Activated CD8-positive, alpha-beta memory T cell treated with anti-CD3 and anti-CD28 coated beads, Interleukin-2, amount 10 ng/mL, durations not matched to agents 7 days and 5 days (primary cell): ENCODE measurements at regions not wholly inside any gene's neighbourhood (a gene's known extent, or its start where the extent isn't known, plus 50 kb on each side); places are given as distances from the start of the nearest gene placed in this dataset.
"Not testable (repeated sequence)": the region's sequence is repeated elsewhere in the genome, so short reads cannot be mapped to it uniquely, and the experiment has no call there.

ENCODE experiments used
- ATAC-seq: fragments of 150-1000 bp; cut with Tn5 transposase; one replicate; pipeline ENCODE4 v1.10.0; 2021; ENCODE audit warnings: moderate library complexity
- CTCF ChIA-PET: fragments of 350-600 bp; sonication (Branson Sonifier 250); formaldehyde crosslinking; loops from one replicate; lab custom pipeline; 2021; ENCODE audit warnings: antibody characterized with exemption; lab: Charles Lee
- DNase-seq: peaks from one replicate; pipeline ENCODE4 v3.0.0-alpha.2; 2020
- H3K27ac Mint-ChIP-seq: one replicate; pipeline ENCODE4 v1.8.0; 2021; ENCODE audit warnings: mild to moderate bottlenecking, mixed read lengths
- H3K27me3 Mint-ChIP-seq: one replicate; pipeline ENCODE4 v1.8.0; 2021; ENCODE audit warnings: mixed read lengths
- H3K36me3 Mint-ChIP-seq: one replicate; pipeline ENCODE4 v1.8.0; 2021; ENCODE audit warnings: mild to moderate bottlenecking, mixed read lengths
- H3K4me1 Mint-ChIP-seq: one replicate; pipeline ENCODE4 v1.8.0; 2021; ENCODE audit warnings: mixed read lengths
- H3K4me3 Mint-ChIP-seq: one replicate; pipeline ENCODE4 v1.8.0; 2021; ENCODE audit warnings: mild to moderate bottlenecking, moderate library complexity, mixed read lengths
- H3K9me3 Mint-ChIP-seq: one replicate; pipeline ENCODE4 v1.8.0; 2022; ENCODE audit warnings: low read depth, mixed read lengths

DNA sequence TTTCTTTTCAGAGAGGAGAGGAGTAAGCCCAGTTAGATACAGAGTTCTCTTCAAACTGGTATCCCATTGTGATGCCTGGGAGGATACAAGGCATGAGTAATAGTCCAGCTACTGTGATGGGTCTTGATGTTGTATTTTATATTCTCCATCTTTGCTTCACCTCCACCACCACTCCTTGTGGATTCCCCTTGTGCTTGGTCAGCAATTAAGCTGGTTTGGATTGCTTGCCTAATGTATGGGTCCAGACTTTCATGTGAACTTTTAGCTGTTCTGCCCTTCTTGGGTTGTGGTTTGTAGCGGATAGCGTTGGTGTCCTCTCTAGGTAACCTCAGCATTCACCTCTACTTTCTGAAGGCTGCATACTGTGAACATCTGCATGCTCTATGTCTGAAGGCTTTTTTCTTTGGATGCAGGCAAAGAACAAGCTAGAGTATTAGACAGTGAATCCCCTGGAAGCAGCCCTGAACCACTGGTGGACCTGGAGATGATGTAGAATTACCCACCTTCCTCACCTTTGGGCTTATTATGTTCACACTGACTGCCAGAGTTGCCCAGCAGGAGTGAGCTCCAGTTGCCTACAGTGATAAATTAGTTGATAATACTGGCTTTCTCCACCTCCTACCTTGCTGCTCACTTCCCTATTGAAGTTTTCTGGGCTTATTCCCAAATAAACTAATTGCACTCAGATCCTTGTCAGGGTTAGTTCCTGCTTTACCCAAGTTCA lies 126.5 kb upstream of the MTPN start:
- Mint-ChIP-seq H3K9me3 (peaks cover 11% of the 10 kb centered on the region), H3K27ac (no peak overlapping the region), H3K36me3 (peaks cover 2% of the 10 kb centered on the region), H3K27me3 (no peaks in the 10 kb centered on the region), H3K4me1 (no peaks in the 10 kb centered on the region), H3K4me3 (no peak overlapping the region)
- DNase-seq (no peak), ATAC-seq (no peak)
- CTCF ChIA-PET: interaction anchor here (0.8 kb wide), 1 partner anchor 11 kb away, joined by 3 read pairs; no protein-coding TSS in a partner anchor

DNA sequence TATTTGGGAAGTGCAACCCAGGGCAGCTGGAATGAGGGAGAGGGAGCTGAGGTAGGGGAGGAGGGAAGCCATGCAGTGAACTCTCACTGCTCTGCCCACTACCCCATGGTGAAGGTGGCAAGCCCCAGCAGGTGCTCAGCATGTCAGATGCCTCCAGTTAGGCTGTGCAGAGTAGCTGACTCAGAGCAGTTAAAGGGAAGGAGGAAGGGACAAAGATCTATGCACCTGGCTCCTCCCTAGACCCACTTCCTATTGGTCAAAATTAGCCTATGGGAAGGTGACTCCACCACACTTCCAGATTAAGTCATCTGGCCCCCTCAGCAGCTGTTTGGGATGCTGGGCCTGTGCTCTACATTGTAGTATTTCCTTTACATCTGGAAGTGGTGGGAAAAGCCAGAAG lies 125.7 kb upstream of the MTPN start:
- CTCF ChIA-PET: no interaction called here
- Mint-ChIP-seq H3K9me3 (peaks cover 8% of the 10 kb centered on the region), H3K4me3 (no peak overlapping the region), H3K27ac (no peak overlapping the region), H3K4me1 (no peaks in the 10 kb centered on the region), H3K36me3 (peaks cover 2% of the 10 kb centered on the region), H3K27me3 (no peaks in the 10 kb centered on the region)
- DNase-seq: no peak
- ATAC-seq: no peak

DNA sequence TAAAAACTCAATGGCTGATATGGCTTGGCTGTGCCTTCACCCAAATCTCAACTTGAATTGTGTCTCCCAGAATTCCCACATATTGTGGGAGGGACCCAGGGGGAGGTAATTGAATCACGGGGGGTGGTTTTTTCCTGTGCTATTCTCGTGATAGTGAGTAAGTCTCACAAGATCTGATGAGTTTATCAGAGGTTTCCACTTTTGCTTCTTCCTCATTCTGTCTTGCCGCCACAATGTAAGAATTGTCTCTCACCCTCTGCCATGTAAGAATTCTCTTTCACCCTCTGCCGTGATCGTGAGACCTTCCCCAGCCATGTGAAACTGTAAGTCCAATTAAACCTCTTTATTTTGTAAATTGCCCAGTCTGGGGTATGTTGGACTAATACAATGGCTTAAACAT lies 115.6 kb upstream of the MTPN start:
- H3K36me3 Mint-ChIP-seq, H3K4me3 Mint-ChIP-seq, H3K27me3 Mint-ChIP-seq, H3K27ac Mint-ChIP-seq, H3K9me3 Mint-ChIP-seq, CTCF ChIA-PET, DNase-seq, ATAC-seq, H3K4me1 Mint-ChIP-seq: not testable (repeated sequence)

DNA sequence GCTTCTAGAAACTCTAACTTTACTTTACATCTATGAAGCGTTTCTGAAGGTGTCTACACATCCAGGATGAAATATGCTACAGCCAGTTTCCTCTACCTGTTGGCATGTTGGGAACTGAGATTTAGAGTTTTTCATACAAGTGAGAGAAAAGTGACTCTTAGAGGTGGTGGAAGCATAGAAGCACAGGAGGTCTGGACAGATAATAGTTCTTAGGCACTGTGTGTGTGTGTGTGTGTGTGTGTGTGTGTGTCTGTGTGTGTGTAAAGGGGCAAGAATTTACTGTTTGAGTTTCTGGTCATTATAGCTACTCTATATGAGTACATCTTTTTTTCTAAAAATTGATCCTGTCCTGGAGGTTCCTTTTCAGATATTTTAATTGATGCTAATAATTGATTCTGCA lies 110.7 kb upstream of the MTPN start:
- Mint-ChIP-seq H3K9me3 (peaks cover 5% of the 10 kb centered on the region), H3K27ac (no peak overlapping the region), H3K36me3 (no peaks in the 10 kb centered on the region), H3K4me1 (no peaks in the 10 kb centered on the region), H3K27me3 (no peaks in the 10 kb centered on the region), H3K4me3 (no peak overlapping the region)
- no peak for DNase-seq
- CTCF ChIA-PET: no interaction called here
- no peak for ATAC-seq

DNA sequence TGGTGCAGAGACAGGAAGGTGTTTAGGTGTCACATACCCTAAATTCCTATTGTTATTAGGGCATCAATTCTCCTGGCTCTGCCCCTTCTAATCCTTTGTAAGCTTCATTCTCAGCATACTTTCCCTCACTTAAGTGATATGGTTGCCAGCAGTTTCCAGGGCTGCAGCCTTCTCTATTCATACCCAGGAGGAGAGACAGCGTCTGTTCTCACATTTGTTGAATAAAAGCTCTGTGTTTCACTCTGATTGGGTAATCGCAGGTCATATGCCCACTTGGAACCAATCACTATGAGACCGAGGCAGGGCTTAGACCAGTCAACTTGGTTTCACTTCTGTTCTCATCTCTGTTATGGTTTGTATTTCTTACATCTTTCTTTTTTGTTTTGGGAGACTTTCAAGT lies 109.6 kb upstream of the MTPN start:
- no peaks in the 10 kb centered on the region for H3K27me3 Mint-ChIP-seq
- no peaks in the 10 kb centered on the region for H3K36me3 Mint-ChIP-seq
- H3K9me3 Mint-ChIP-seq: peaks cover 5% of the 10 kb centered on the region
- ATAC-seq (peak; percentile 71), DNase-seq (peak; percentile 46)
- peak overlapping the region; percentile 31 for H3K4me3 Mint-ChIP-seq
- CTCF ChIA-PET: no interaction called here
- H3K27ac Mint-ChIP-seq: no peak overlapping the region
- no peaks in the 10 kb centered on the region for H3K4me1 Mint-ChIP-seq

DNA sequence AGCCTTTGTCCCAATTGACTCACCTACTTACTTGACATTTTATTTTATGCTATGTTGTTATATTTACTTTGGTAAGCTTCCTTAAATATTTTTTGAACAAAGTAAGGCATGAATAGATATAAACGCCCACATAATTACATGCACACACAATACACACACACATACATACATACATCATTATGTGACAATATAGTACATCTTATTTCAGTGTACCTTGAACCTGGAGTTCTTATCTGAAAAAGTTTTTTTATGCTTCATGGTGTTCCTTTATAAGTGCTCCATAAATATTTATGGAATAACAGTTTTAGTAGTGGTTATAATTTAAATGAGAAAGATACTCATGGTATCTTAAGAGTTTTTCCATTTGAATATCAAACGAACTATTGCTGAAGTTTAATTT lies 102.8 kb upstream of the MTPN start:
- Mint-ChIP-seq H3K27ac (no peak overlapping the region), H3K27me3 (no peaks in the 10 kb centered on the region), H3K9me3 (no peaks in the 10 kb centered on the region), H3K4me1 (no peaks in the 10 kb centered on the region), H3K4me3 (no peak overlapping the region), H3K36me3 (no peaks in the 10 kb centered on the region)
- DNase-seq: no peak
- CTCF ChIA-PET: no interaction called here
- ATAC-seq: no peak

DNA sequence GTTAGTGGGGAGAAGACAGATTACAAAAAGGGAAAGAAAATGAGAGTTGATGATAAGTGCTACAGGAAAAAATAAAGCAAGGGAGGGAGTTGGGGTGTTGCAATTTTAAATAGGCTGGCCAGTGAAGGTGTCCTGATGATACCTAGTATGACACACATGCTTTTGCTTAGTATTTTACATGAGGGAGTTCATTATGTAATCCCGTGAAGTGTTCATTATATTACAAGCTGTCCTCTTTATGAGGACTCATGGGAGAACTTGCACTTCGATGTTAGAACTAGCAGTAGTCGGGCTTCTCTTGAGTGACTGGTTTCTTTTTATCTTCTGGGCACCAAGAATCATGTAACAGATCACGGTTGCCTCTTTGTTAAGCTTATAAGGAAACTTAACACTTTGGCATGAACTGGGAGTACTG lies 102.3 kb upstream of the MTPN start:
- H3K4me1 Mint-ChIP-seq: no peaks in the 10 kb centered on the region
- no peak overlapping the region for H3K4me3 Mint-ChIP-seq
- no peak for DNase-seq
- no peaks in the 10 kb centered on the region for H3K9me3 Mint-ChIP-seq
- no peaks in the 10 kb centered on the region for H3K36me3 Mint-ChIP-seq
- ATAC-seq: no peak
- no peak overlapping the region for H3K27ac Mint-ChIP-seq
- no peaks in the 10 kb centered on the region for H3K27me3 Mint-ChIP-seq
- CTCF ChIA-PET: no interaction called here

DNA sequence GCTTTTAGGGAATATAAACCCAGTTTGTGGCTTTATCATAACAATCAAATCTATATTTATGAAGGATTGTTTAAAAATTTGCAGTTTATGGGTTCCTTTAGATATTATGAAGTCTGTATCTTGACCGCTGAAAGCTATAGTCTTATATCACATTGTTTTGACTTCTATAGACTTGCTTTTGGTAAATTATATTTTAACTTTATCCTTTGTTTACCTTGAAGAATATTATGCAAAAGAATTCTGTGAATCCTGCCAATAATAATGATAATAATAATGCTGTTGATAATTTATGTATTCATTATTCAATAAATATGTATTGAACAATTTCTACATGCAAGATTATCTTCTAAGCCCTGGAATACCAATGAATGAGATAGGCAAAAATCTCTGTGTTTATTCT lies 101.9 kb upstream of the MTPN start:
- no peaks in the 10 kb centered on the region for H3K36me3 Mint-ChIP-seq
- no peaks in the 10 kb centered on the region for H3K9me3 Mint-ChIP-seq
- CTCF ChIA-PET: no interaction called here
- H3K4me1 Mint-ChIP-seq: no peaks in the 10 kb centered on the region
- H3K4me3 Mint-ChIP-seq: no peak overlapping the region
- ATAC-seq (no peak), DNase-seq (no peak)
- H3K27ac Mint-ChIP-seq: no peak overlapping the region
- no peaks in the 10 kb centered on the region for H3K27me3 Mint-ChIP-seq

DNA sequence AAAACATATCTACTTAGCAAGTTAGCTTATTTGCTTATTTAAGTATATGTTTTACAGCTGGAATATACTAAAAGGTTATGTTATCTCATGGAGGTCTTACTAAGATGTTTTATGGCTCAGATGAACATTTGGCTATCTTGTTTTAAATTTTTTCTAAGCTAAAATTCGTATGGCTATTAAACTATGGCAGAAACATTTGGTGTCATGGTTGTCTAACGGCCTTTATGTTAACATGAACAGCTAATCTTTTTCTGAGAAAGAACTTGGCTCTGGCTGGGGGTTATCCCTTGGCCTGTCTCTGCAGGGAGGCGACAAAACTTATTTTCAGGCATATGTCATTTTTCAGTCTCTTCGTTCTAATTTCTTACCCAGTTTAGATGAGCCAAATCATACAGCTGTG lies 101.5 kb upstream of the MTPN start:
- Mint-ChIP-seq H3K4me3 (no peak overlapping the region), H3K4me1 (no peaks in the 10 kb centered on the region), H3K36me3 (no peaks in the 10 kb centered on the region), H3K27me3 (no peaks in the 10 kb centered on the region), H3K9me3 (no peaks in the 10 kb centered on the region), H3K27ac (no peak overlapping the region)
- ATAC-seq (no peak), DNase-seq (no peak)
- CTCF ChIA-PET: no interaction called here

DNA sequence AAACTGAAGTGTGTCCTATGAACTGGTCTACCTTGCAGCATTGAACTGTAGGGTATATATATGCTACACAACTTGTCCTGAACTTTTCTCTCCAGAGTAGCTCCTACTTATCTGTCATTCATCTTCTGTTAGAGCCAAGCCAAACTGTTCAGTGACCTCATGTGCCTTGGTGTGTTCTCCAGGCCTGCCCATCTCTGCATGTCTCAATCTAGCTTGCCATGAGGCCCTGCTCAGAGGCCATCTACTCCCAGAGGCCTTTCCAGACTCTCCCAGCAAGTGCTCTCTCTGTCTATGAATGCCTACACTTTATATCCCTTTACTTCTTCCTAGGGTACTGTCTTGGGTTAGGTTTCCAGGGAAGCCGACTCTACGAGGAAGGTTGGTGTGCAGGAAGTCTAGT lies 99.8 kb upstream of the MTPN start:
- H3K9me3 Mint-ChIP-seq: no peaks in the 10 kb centered on the region
- no peaks in the 10 kb centered on the region for H3K4me1 Mint-ChIP-seq
- ATAC-seq (no peak), DNase-seq (no peak)
- H3K4me3 Mint-ChIP-seq: no peak overlapping the region
- H3K36me3 Mint-ChIP-seq: no peaks in the 10 kb centered on the region
- H3K27ac Mint-ChIP-seq: no peak overlapping the region
- CTCF ChIA-PET: no interaction called here
- H3K27me3 Mint-ChIP-seq: no peaks in the 10 kb centered on the region

DNA sequence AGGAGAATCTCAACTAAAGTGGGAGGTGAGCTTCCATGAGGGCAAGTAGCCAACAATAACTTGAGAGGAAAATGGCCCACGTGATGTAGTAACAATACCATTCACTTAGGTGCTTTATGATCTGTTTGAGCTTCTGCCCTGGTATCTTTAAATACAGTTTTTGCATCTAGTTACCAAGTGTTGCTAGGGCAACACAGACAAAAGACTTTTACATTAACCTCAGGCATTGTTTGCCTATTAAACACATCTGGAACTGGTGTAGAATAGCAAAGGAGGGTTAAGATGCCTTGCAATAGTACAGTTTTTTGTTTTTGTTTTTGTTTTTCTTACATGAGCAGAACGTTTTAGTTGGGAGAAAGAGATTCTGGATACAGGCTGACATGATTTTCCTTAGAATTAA lies 97.7 kb upstream of the MTPN start:
- Mint-ChIP-seq H3K27ac (no peak overlapping the region), H3K9me3 (no peaks in the 10 kb centered on the region), H3K4me3 (no peak overlapping the region)

DNA sequence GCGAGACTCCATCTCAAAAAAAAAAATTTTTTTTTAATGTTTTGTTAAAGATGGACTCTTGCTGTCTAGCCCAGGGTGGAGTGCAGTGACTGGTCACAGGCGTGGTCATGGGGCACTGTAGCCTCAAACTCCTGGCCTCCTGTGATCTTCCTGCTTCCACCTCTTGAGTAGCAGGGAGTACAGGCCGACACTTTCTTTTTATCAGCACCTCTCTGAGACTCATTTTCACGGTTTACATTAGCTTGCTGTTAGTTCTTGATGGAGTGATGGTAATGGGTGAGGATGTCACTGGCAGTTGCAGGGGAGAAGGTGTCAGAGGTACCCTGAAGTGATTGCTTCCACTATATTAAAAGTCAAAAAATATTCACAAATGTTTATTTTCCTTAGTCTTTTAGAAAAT lies 95.3 kb upstream of the MTPN start:
- CTCF ChIA-PET: no interaction called here
- H3K9me3 Mint-ChIP-seq: no peaks in the 10 kb centered on the region
- H3K4me3 Mint-ChIP-seq: no peak overlapping the region

More for the DNA sequence above, 97.7 kb upstream of the MTPN start:
- CTCF ChIA-PET: no interaction called here
- no peak for DNase-seq
- Mint-ChIP-seq H3K27me3 (no peaks in the 10 kb centered on the region), H3K36me3 (no peaks in the 10 kb centered on the region), H3K4me1 (no peaks in the 10 kb centered on the region)
- no peak for ATAC-seq

DNA sequence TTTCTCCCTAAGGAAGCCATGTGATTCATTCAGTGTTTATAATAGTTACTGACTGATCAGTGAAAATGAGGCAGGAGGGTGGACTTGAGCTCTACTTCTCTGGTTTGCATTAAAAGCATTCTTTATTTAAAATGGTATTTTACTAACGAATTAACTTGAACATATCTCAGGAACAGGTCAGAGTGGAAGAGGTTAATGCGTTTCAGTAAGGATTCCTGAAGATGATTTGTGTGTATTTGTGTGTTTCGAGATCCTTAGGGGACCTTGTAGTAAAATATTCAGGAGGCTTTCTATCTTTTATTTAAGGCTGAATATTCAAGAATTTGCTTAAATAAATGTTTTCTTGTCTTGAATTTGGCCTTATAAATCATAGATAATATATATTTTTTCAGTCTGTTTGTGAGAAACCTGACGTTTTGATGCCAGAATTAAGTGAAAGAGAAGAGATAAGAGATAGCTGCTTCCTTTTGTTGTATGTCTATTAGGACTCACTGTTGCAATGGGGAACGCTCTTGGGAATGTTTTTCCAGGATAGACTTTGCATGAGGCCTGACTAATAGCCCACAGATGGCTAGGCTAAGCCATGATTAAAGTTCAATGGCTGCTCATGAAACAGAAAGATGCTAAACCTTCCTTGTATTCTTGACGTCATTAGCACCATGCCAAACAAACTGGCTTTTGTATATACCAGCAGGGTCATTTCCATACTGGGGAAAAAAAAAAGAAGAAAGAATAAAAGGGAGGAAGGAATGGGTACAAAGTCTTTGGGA lies 93.8 kb upstream of the MTPN start:
- H3K27ac Mint-ChIP-seq: no peak overlapping the region
- peaks cover 2% of the 10 kb centered on the region for H3K9me3 Mint-ChIP-seq
- H3K4me3 Mint-ChIP-seq: no peak overlapping the region
- CTCF ChIA-PET: no interaction called here
- H3K4me1 Mint-ChIP-seq: no peaks in the 10 kb centered on the region
- H3K27me3 Mint-ChIP-seq: no peaks in the 10 kb centered on the region
- no peak for DNase-seq
- no peak for ATAC-seq
- peaks cover 3% of the 10 kb centered on the region for H3K36me3 Mint-ChIP-seq

More for the DNA sequence above, 95.3 kb upstream of the MTPN start:
- no peak overlapping the region for H3K27ac Mint-ChIP-seq
- ATAC-seq (no peak), DNase-seq (no peak)
- H3K4me1 Mint-ChIP-seq: no peaks in the 10 kb centered on the region
- no peaks in the 10 kb centered on the region for H3K27me3 Mint-ChIP-seq
- H3K36me3 Mint-ChIP-seq: no peaks in the 10 kb centered on the region

DNA sequence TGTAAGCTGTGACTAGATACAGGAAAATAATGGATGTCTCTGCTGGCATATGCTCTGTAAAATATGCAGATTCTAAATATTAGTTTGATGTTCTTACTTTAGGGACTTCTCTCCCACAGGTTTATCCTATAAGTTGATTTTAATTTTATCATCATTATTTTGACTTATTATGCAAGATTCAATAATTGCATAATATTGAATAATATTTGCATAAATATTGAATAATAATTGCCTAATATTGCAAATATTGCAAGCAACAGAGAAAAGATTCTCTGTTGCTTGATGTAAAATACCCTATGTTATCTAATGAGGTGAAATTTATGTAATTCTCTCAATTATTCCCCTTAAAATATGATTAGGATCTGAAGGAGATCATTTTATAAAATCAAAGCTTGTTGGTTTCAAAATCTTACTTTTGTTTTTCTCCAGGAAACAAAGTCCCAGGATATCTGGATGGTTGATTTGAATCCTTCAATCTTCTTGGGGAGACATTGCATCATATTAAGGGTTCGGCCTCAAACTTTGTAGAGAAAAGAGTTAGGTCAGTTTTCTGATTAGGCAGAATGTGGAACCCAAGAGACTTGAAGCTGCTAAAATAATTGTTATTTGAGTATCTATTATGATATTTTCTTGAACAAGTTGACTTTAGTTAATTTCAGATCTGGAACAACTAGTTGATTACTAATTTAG lies 92.8 kb upstream of the MTPN start:
- Mint-ChIP-seq H3K9me3 (peaks cover 3% of the 10 kb centered on the region), H3K36me3 (peaks cover 3% of the 10 kb centered on the region), H3K4me3 (no peak overlapping the region), H3K27me3 (no peaks in the 10 kb centered on the region), H3K4me1 (peaks cover 1% of the 10 kb centered on the region), H3K27ac (no peak overlapping the region)
- no peak for DNase-seq
- no peak for ATAC-seq
- CTCF ChIA-PET: interaction anchor here (0.9 kb wide), 1 partner anchor 60 kb away, joined by 3 read pairs; no protein-coding TSS in a partner anchor
